Endothelial cell of umbilical vein (primary cell): ENCODE measurements at regions not wholly inside any gene's neighbourhood (a gene's known extent, or its start where the extent isn't known, plus 50 kb on each side); places are given as distances from the start of the nearest gene placed in this dataset.

Experiments used
- BruUV-seq: library from RNA; stranded (reverse); fragments of 400-500 nt; replicated peaks from 2 replicates; lab custom pipeline; 2021; lab: Mats Ljungman, UMichigan
- CTCF ChIA-PET: fragments of 300-600, 350-600 bp; sonication (Branson Sonifier 250); formaldehyde crosslinking; loops from one replicate; lab custom pipeline; 2021; ENCODE audit warnings: antibody characterized with exemption, inconsistent platforms; lab: Charles Lee
- POLR2A ChIA-PET: fragments of 300-600, 350-600 bp; sonication (Branson Sonifier 250); formaldehyde crosslinking; loops from one replicate; lab custom pipeline; 2021; ENCODE audit warnings: antibody characterized with exemption, inconsistent platforms; lab: Charles Lee
- DNase-seq: peaks from one replicate; pipeline ENCODE4 v3.0.0-alpha.2; 2011; ENCODE audit warnings: low read depth, low spot score
- FAIRE-seq: peaks from 2 replicates; lab custom pipeline; 2011; peaks lifted over from hg19 to GRCh38; lab: Jason Lieb, UNC
- H2AFZ ChIP-seq: 2 replicates; pipeline ENCODE4 v1.6.0; 2012; ENCODE audit warnings: low read depth, low read length, control low read depth, inconsistent platforms
- H3K27ac ChIP-seq: 2 replicates; pipeline ENCODE4 v1.5.1; 2011; ENCODE audit warnings: low read depth, mild to moderate bottlenecking, control low read depth, low read length, moderate library complexity; ENCODE audit not compliant: insufficient read depth
- H3K27me3 ChIP-seq, 2 experiments: 2 replicates each; pipeline versions ENCODE4 v1.6.0 to v1.6.1; 2011; ENCODE audit warnings: low read length in 2 of 2, mixed read lengths in 1 of 2; ENCODE audit not compliant: control insufficient read depth in 2 of 2, insufficient read depth in 2 of 2
- H3K36me3 ChIP-seq, 2 experiments: 2 replicates in 1 of 2; 3 replicates in 1 of 2; pipeline ENCODE4 v1.5.1; 2011; ENCODE audit warnings: low read length in 2 of 2, mild to moderate bottlenecking in 1 of 2, moderate library complexity in 1 of 2; ENCODE audit not compliant: control insufficient read depth in 2 of 2, insufficient read depth in 2 of 2; ENCODE audit errors: extremely low read depth in 1 of 2
- H3K4me1 ChIP-seq: 3 replicates; pipeline ENCODE4 v1.5.1; 2011; ENCODE audit warnings: mild to moderate bottlenecking, low read length; ENCODE audit not compliant: control insufficient read depth, insufficient read depth; ENCODE audit errors: extremely low read depth
- H3K4me2 ChIP-seq: 2 replicates; pipeline ENCODE4 v1.6.1; 2011; ENCODE audit warnings: low read length, control low read depth, mixed read lengths; ENCODE audit not compliant: insufficient read depth
- H3K4me3 ChIP-seq, 3 experiments: fragments of 200-600 bp in 1 of 3; sonication (generic), shearing (Covaris generic) in 1 of 3; replicated peaks in 1 of 3; 2 replicates each; pipeline ENCODE4 v1.5.1; 2011 to 2016; ENCODE audit warnings: control low read depth in 3 of 3, low read length in 3 of 3, mild to moderate bottlenecking in 2 of 3, inconsistent platforms in 1 of 3, low read depth in 1 of 3, moderate library complexity in 1 of 3; ENCODE audit not compliant: insufficient read depth in 1 of 3
- H3K79me2 ChIP-seq: 2 replicates; pipeline ENCODE4 v1.6.0; 2012; ENCODE audit warnings: low read length, inconsistent platforms; ENCODE audit not compliant: control insufficient read depth, insufficient read depth
- H3K9ac ChIP-seq: replicated peaks from 2 replicates; pipeline ENCODE3; 2011; ENCODE audit warnings: low read length, control low read depth; ENCODE audit not compliant: insufficient read depth; ENCODE audit errors: extremely low read depth
- H3K9me1 ChIP-seq: replicated peaks from 3 replicates; pipeline ENCODE4 v1.6.0; 2011; ENCODE audit warnings: mild to moderate bottlenecking, low read length; ENCODE audit not compliant: control insufficient read depth, insufficient read depth; ENCODE audit errors: extremely low read depth
- H3K9me3 ChIP-seq: replicated peaks from 2 replicates; pipeline ENCODE4 v1.5.1; 2012; ENCODE audit warnings: low read length, inconsistent platforms; ENCODE audit not compliant: control insufficient read depth, insufficient read depth
- H4K20me1 ChIP-seq: replicated peaks from 2 replicates; pipeline ENCODE3; 2011; ENCODE audit warnings: mild to moderate bottlenecking, low read length; ENCODE audit not compliant: control insufficient read depth, insufficient read depth; ENCODE audit errors: extremely low read depth
- CTCF ChIP-seq, 2 donors: IDR thresholded peaks; 1 replicate in 1 of 2; 2 replicates in 1 of 2; pipeline ENCODE4 v1.5.1; 2011; ENCODE audit warnings: low read length in 2 of 2, mild to moderate bottlenecking in 2 of 2, moderate library complexity in 2 of 2, control low read depth in 1 of 2, inconsistent platforms in 1 of 2, low read depth in 1 of 2; ENCODE audit not compliant: insufficient read depth in 1 of 2; ENCODE audit errors: extremely low read depth in 1 of 2
- EZH2 ChIP-seq: IDR thresholded peaks from 2 replicates; pipeline ENCODE4 v1.6.1; 2012; ENCODE audit warnings: borderline replicate concordance, low read depth, mild to moderate bottlenecking, moderate library complexity, low read length, inconsistent platforms; ENCODE audit not compliant: severe bottlenecking
- FOS ChIP-seq: IDR thresholded peaks from 2 replicates; pipeline ENCODE4 v1.6.1; 2011; ENCODE audit warnings: mild to moderate bottlenecking, low read length, moderate library complexity, borderline replicate concordance; ENCODE audit not compliant: insufficient read depth
- GATA2 ChIP-seq: IDR thresholded peaks from 2 replicates; pipeline ENCODE4 v1.7.0; 2011; ENCODE audit warnings: low read depth, mild to moderate bottlenecking, moderate library complexity, mixed read lengths, low read length; ENCODE audit not compliant: insufficient read length, insufficient read depth
- JUN ChIP-seq: IDR thresholded peaks from 2 replicates; pipeline ENCODE4 v1.6.1; 2011; ENCODE audit warnings: borderline replicate concordance, low read depth; ENCODE audit not compliant: insufficient read length, insufficient read depth
- MYC ChIP-seq: IDR thresholded peaks from one replicate; pipeline ENCODE4 v1.6.1; 2011; ENCODE audit warnings: mild to moderate bottlenecking, low read depth, low read length
- POLR2A ChIP-seq: IDR thresholded peaks from 2 replicates; pipeline ENCODE4 v1.6.1; 2012; ENCODE audit warnings: low read depth, mild to moderate bottlenecking, control low read depth, low read length
- POLR2AphosphoS5 ChIP-seq: IDR thresholded peaks from 2 replicates; pipeline ENCODE4 v1.6.1; 2012; ENCODE audit warnings: low read depth, mild to moderate bottlenecking, control low read depth, low read length, moderate library complexity; ENCODE audit not compliant: insufficient read depth
- dilution Hi-C: fragments of 300-500 bp; cut with MboI; formaldehyde crosslinking; loops from one replicate; pipeline ENCODE4 v1.15.0; 2019; ENCODE audit warnings: low sequenced_read_pairs; ENCODE audit not compliant: extremely low pct_ligation_motif_present
- intact Hi-C: fragments of 100-400 bp; cut with micrococcal nuclease; formaldehyde crosslinking; loops from one replicate; pipeline ENCODE4 v1.10.0; 2022
- TF ChIP-seq, protein P1 (sequence below): IDR thresholded peaks from 2 replicates; pipeline ENCODE4 v1.6.1; 2011; ENCODE audit not compliant: insufficient read depth, insufficient read length

- peaks cover 37 to 42% of the 10 kb centered on the region in 2 experiments for H3K27me3 ChIP-seq
- H3K9ac ChIP-seq, result no peak overlapping the region
- BruUV-seq, result no TSS peak
- TF ChIP-seq JUN (no peak), EZH2 (peak; percentile 80)
- intact Hi-C loops (no loop called here), dilution Hi-C loops (no loop called here)
- H2AFZ ChIP-seq, result no peak overlapping the region
- no peak overlapping the region for H3K4me3 ChIP-seq
- ChIA-PET POLR2A (no interaction called here), CTCF (interaction anchor here (2.4 to 3.9 kb wide), 2 partner anchors 10 to 184 kb away, joined by 10 to 116 read pairs; partner anchors contain the start of gene LINGO1)
- no peaks in the 10 kb centered on the region for H4K20me1 ChIP-seq
- no peaks in the 10 kb centered on the region for H3K9me1 ChIP-seq
- DNase-seq (no peak), FAIRE-seq (no peak)
- no peak overlapping the region for H3K27ac ChIP-seq
- no peak overlapping the region for H3K4me2 ChIP-seq
- no peaks in the 10 kb centered on the region for H3K36me3 ChIP-seq
- no peaks in the 10 kb centered on the region for H3K4me1 ChIP-seq
- no peaks in the 10 kb centered on the region for H3K79me2 ChIP-seq
- no peaks in the 10 kb centered on the region for H3K9me3 ChIP-seq
Measured at GRCh38 chr15:77819048-77819850, 186.5 kb upstream of the LINGO1 start.

- CTCF ChIA-PET, result no interaction called here
- intact Hi-C loops, result no loop called here
- POLR2A ChIA-PET, result no interaction called here
Measured at GRCh38 chr15:77818484-77819047, 185.9 kb upstream of the LINGO1 start.

More at GRCh38 chr15:77818484-77819047, 185.9 kb upstream of the LINGO1 start:
- no peaks in the 10 kb centered on the region for H3K9me1 ChIP-seq
- H3K27ac ChIP-seq, result no peak overlapping the region
- H3K79me2 ChIP-seq, result no peaks in the 10 kb centered on the region
- no peak for TF ChIP-seq GATA2
- TF ChIP-seq JUN, result no peak
- TF ChIP-seq FOS, result no peak
- TF ChIP-seq CTCF (IDR thresholded peaks at IDR 0.05; ENCODE audit: extremely low read depth in 1 of 2, insufficient read depth in 1 of 2, low read depth in 1 of 2, low read length in 2 of 2), result no peak
- no peak for TF ChIP-seq POLR2A
- TF ChIP-seq EZH2, result no peak
- TF ChIP-seq MYC, result no peak
- TF ChIP-seq, protein P1, sequence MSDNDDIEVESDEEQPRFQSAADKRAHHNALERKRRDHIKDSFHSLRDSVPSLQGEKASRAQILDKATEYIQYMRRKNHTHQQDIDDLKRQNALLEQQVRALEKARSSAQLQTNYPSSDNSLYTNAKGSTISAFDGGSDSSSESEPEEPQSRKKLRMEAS, result no peak
- no peak for TF ChIP-seq POLR2AphosphoS5
- no peaks in the 10 kb centered on the region for H3K36me3 ChIP-seq
- no peak for FAIRE-seq
- H3K27me3 ChIP-seq, result peaks cover 34 to 42% of the 10 kb centered on the region in 2 experiments
- BruUV-seq, result no TSS peak
- dilution Hi-C loops, result no loop called here
- H4K20me1 ChIP-seq, result no peaks in the 10 kb centered on the region
- no peak overlapping the region for H3K4me3 ChIP-seq
- H2AFZ ChIP-seq, result no peak overlapping the region
- no peaks in the 10 kb centered on the region for H3K9me3 ChIP-seq
- no peak for DNase-seq
- no peak overlapping the region for H3K4me2 ChIP-seq
- no peak overlapping the region for H3K9ac ChIP-seq
- no peaks in the 10 kb centered on the region for H3K4me1 ChIP-seq
